NCI-H1694 (cell line): ENCODE measurements at regions not wholly inside any gene's neighbourhood (a gene's known extent, or its start where the extent isn't known, plus 50 kb on each side); places are given as distances from the start of the nearest gene placed in this dataset.
"Not testable (repeated sequence)": the region's sequence is repeated elsewhere in the genome, so short reads cannot be mapped to it uniquely, and the experiment has no call there.

Experiments used
- DNase-seq: peaks from one replicate; lab custom pipeline; 2025; lab: John Stamatoyannopoulos, UW

DNA sequence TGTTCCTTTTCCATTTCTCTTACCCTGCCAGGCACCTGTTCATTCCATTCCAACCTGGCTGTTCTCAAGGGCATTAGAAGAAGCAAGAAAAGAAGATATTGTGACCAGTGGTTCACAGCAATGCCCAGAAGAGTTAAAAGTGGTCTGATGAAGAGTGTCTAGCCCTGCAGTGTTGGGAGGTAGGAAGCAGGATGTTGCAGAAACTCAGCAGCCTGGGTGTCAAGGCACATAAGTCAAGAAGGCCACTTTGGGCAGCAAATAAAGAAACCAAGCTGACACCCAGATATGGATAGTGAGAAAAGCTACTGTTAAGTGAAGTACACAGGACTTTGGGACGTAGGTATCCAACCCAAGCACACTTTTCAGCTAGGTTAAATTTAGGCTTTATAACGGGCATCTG is 199.9 kb upstream of the SATB1 start:
- DNase-seq: no peak

- DNase-seq: no peak
Measured at GRCh38 chr3:18623220-18623619, 198.1 kb upstream of the SATB1 start.

DNA sequence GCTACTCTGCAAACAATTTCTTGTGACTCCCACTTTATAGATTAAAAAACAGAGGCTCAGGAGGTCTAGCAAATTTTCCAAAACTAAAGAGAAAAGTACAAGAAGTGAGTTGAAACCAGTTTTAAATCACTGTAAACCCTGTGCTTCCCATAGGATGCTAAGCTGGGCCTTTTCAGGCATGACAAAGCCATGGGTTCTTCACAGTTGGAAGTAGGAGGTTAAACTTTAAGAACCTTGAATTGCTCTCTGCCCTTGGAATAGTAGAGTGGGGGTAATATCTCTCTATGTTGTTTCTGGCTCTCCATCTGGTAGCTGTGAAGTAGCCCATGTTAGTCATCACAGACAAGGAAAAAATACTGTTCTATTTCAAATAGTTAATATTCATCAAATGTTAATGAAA is 193.6 kb upstream of the SATB1 start:
- DNase-seq: no peak

- no peak for DNase-seq
Measured at GRCh38 chr3:18611991-18612390, 186.9 kb upstream of the SATB1 start.

- no peak for DNase-seq
Measured at GRCh38 chr3:18609187-18609586, 184.0 kb upstream of the SATB1 start.

GRCh38 chr3:18597919-18598318 is 172.8 kb upstream of the SATB1 start:
- no peak for DNase-seq

DNA sequence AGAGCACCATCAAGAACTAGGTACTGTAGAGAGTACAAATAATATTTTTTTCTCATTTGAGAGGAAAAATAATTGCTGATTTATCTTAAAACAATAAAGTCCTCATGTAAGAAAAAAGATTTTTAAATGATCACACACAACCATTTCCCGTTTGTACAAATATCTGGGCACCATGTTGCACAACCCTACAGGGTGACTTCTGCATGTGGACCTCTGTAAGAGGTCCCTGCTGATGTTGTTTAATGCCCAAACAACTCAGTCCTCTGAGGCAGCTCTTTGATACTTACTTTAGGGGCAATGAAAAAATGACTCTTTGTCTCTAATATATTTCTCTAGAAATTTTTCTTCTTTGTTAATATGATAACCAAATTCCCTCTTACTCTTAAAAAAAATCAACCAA is 168.1 kb upstream of the SATB1 start:
- DNase-seq: no peak

DNA sequence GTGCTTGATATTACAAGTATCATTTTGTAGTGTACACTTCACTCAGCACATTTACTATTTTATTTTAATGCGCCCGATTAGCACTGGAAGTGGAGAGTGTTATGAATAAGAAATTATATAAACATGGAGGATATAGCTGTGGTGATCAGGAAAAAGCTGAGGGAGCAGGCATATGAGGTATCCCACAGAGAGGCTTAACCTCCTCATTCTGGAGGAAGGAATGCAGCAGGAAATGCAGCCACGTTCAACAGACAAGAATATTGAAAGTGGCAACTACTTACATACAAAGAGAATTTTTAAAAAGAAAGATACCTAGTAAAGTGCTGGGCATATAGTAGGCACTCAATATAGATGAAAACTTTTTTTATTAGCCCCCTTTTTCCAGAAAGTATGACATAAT is 166.0 kb upstream of the SATB1 start:
- no peak for DNase-seq

DNA sequence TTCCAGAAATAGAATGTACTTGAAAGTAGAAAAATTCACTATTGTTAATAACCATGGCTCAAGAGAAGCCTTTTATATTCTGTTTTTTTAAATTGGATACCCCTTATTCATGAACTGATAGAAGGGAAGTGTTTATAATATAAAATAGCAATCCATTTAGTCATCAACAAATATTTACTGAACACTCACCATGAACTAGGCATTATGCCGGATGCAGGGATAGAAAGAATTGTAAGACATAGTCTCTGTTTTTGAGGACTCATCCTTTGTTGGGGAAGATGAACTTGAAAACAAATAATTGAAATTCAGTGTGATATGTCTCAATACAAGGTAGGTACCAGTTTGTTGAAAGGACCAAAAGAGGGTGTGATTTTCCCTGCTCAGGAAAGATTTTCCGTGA is 160.9 kb upstream of the SATB1 start:
- no peak for DNase-seq

DNA sequence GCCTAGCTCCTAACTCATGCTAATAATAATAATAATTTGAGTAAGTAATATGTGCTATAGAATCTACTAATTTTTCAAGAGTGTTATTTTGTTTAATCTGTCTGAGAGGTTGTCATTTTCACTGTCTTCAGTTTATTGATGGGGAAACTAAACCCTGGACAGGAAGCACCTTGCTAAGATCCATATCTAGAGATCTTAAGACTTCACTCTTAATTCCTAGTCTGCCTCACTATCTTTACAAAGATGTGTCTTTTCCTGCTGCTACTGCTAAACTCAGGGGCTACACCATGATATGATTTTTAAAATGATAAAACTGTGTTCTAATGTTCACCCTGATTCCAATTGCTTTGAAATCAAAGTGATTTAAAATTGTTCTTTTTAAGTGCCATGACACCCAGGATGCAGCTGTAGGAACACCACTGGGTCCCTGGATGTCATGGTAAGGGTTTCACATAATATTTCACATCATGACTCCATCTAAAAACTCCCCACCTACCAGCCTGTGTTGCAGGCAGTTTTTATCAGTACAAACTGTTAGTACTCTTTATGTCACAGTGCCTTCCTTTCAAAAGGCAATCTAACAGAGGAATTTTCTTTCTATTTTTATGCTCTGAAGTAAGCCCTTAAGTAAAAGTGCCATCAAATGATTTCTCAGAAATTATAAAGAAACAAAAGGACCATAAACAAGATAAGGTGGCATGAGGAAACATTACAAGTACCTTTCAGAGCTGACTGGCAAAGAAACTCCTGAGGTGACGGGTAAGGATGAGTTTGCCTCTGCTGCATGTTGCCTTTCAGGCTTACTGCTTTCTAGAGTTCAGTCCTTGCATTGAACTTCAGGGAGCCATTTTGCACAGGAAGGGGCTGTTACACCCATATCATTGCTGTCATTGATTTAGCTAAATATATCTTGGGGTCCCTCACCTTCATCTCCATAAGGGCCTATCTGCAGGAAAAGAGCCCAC is 160.1 kb upstream of the SATB1 start:
- DNase-seq: no peak

DNA sequence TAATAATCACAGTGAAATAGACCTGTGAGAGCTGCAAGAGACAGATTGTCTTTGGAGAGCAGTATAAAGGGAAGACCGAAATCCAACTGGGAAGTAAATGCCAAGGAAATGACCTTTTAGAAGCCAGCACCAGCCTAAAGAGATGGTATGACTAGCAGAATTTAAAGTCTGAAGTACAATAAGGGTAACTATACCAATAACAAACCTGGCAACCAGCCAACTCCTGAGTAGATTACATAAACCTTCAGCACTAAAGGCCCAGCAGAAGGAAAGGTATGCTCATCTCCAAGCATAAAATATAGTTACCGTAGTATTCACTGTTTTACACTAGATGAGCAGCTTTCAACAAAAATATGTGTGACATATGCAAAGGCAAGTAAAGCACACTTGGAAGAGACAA is 155.1 kb upstream of the SATB1 start:
- DNase-seq: no peak

DNA sequence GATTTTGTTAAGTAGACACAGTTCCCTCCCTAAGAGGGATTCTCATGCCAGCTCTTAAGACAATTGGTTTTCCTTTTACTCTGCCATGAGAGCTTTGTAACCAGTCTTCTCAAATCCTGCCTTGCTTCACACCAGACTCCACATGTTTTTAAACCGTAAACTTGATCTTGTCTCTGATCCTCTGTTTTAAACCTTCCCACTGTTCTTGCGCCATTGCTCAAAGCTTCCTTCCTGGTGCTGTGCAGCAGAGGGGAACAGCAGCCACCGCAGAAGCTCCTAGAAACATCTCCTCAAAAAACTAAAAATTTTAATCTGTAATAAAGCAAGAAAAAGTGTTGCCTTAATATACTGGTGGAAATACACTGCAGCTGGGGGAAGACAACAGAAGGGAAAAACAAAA is 154.5 kb upstream of the SATB1 start:
- no peak for DNase-seq

- no peak for DNase-seq
Measured at GRCh38 chr3:18575573-18575972, 150.4 kb upstream of the SATB1 start.

DNA sequence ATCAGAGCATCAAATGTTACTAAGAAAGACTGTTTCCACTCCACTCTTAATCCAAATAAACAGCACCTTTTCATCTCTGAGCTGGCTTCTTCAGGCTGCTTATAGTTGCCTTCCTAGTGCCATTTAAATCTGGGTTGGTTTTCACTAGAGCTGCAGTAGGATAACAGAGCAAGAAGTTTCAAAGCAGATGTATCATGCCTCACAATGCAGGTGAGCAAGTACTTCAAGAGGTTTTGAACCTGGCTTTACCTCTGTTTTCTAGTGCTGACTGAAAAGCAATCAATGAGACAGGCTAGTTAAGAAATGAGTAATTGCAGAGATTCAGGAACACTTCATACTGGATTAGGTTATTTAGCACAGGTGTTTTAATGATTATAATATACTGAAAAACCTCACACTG is 147.7 kb upstream of the SATB1 start:
- no peak for DNase-seq

DNA sequence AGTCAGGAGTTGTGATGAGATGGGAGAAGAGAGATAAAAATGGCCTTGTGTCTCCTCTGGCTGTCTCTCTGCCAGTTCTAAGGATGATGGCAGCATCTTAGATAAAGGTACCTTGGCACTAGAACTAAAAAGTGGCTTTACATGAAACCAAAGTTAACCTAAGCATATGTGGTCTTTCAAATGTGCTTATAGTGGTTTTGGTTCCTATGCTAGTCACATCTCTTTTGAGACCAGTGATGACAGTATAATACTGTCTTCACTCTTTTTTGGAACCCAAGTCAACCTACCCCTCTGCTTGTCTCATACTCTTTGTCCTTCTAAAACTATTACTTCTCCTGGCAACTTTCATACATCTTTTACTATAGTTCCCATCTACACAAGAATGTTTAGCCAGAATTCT is 142.2 kb upstream of the SATB1 start:
- DNase-seq: no peak

DNA sequence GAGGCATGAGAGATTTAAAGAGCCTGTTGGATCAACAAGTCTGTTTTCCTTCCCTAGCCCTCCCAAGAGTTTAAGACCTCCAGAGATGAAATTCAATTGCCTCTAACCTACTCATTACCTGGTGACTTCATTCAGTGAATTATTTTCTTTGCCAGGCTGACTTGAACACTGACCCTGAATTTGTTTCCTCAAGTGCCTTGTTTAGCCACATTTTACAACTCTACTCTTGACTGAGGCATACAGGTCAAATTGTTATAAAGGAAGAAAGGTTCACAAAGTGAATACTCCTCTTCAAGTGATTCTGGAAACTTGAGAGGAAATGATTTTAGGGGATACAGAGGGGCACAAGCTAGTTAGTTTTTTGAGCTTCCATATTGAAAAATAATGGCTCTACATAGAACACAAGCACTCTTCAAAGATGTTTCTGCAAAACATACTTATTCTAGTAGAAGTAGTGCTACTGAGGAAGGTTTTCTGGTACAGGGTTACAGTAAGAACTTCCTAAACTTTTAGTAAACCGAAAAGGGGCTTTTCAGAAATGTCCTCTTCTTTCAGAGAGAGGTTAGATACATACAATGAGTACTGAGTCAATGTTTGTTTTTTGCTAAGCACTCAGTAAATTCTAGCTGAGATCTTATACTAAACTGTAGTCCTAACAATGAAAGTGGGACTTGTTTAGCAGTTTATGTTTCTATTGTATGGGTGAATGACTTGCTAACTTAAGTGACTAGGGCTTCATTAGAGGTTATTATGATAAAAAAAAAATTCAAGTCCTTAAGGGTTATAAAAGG is 137.4 kb upstream of the SATB1 start:
- DNase-seq: no peak

DNA sequence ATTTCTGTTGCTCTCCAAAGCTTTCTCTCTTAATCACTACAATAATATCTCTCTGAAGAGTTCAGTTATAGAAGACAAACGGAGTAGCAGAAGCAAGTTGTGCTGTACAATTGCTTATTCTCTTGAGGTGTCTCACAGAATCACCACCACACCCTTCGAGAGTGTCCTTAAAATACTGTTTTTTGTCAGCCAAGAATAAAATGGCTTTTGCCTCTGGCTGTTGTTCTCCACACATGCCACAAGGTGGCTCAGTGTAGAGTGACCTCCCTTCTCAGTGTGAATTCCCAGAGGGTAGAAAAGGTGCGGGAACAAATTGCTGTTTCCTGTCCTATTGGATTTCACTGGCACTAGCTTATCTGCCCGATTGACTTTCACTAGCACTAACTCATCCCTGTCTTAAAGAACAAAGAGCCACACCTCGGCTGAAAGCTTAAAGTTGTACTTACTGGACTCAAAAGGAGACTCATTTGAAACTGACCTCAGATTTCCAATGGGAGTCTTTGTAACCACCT is 134.2 kb upstream of the SATB1 start:
- DNase-seq: peak; percentile 0

DNA sequence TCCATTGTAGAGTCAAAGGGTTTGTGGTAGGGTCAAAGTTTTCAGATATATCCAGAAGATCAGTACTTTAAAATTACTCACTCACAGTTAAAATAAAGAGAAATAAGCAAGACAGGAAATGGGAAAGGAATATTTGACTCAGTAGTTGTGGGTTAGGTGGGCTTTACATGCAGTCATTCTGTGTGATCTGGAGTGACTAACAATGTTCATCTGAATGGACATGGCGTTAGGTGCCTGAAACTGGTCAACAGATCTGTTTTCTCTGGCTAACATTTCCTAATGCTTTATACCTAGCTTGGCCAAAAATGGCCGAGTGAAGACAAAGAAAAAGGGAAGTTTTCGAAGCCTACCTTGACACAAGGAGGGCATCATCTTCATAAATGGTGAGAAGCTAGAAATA is 133.4 kb upstream of the SATB1 start:
- DNase-seq: no peak

DNA sequence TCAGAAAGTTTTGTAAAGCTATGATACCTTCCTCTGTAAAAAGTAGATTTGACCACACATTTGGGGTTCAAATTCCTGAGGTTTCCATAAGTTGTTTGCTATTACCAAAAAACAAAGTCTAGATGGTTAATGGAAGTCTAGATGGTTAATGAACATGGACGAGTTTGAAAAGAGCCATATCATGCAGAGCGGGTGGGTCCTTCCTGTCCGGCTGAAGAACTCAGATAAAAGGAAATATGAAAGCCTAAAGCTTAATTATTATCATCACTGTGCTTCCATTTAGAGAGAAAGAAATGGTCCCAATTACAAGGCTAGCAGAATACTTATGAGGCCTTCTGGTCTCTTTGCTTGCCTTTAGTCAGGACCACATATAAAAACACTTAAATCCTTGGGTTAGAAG is 132.1 kb upstream of the SATB1 start:
- no peak for DNase-seq

DNA sequence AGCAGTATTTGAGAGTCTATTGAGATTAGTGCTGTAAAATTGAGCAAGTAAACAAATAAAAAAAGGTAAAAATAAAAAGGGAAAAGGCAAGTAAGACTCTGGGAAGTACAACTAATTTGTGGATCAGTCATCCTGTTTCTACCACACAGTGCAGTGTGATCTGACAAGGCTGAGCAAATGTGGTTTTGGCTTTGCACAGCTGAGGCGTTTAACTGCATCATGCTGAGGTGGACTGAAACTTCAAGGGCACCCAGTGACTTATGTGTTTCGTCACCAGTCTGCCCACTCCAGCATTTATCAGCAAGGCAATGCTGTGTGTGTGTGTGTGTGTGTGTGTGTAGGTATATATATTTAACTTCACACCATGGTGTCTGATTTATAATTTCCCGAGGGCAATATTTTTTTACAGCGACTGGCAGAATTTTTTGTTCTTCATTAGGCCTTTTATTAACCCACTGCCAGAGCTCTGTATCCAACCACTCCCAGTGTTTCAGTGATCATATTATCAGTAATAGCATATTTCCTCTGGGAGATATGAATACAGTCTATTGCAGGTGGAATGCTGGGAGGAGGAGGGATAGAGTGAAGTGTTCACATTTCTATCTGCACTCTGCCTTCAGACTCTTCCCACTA is 131.5 kb upstream of the SATB1 start:
- DNase-seq: no peak

GRCh38 chr3:18556001-18556408 is 130.9 kb upstream of the SATB1 start:
- DNase-seq: no peak

- DNase-seq: not testable (repeated sequence)
Measured at GRCh38 chr3:18552579-18553105, 127.5 kb upstream of the SATB1 start.
